HG03571 (cell line): ENCODE measurements at regions not wholly inside any gene's neighbourhood (a gene's known extent, or its start where the extent isn't known, plus 50 kb on each side); places are given as distances from the start of the nearest gene placed in this dataset.

ENCODE experiments used
- ATAC-seq: cut with Tn5 transposase; IDR thresholded peaks from one replicate; pipeline ENCODE4 v1.9.1; 2021; ENCODE audit not compliant: unreplicated experiment

- ATAC-seq: no peak
Measured at GRCh38 chr13:111472559-111473460, 152.4 kb downstream of the TEX29 start.

- no peak for ATAC-seq
Measured at GRCh38 chr13:111474136-111475002, 153.9 kb downstream of the TEX29 start.

DNA sequence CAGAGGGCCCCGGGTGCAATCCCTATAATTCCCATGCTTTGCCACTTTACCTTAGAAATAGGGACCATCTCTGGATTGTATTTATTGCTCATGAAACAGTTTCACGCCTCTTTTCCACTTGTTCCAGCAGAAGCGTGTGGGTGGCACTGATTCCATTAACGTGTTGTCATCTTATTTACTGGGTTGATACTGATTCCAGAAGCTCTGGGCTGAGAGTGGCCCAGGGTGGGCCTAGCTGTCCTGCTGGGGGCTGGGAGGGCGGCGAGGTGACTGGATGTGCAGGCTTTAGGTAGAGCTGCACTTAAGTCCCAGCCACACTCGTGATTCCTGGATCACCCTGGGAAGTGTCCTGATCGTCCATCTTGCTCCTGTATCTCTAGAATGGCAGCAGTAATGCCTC is 155.0 kb downstream of the TEX29 start:
- no peak for ATAC-seq

- ATAC-seq: no peak
Measured at GRCh38 chr13:111476197-111476596, 155.8 kb downstream of the TEX29 start.

GRCh38 chr13:111479412-111479811 is 159.0 kb downstream of the TEX29 start:
- no peak for ATAC-seq

GRCh38 chr13:111480503-111480902 is 160.1 kb downstream of the TEX29 start:
- no peak for ATAC-seq

DNA sequence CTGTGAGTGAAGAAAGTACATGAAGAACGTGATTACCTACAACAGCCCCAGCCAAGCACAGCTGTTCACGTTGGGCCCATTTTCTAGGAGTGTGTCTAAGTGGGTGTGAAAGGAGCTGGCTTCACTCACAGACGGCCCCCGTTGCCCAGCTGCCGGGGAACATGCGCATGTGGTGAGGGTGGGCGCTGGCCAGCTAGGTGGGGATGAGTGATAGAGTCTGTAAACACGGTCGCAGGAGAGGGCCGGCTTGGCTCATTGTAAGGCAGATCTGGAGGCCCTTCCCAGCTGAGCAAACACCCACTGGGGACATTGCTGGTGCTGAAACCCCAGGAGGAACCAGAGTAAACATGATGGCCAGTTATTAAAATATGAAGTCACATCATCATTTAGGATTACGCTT is 160.5 kb downstream of the TEX29 start:
- ATAC-seq: no peak

DNA sequence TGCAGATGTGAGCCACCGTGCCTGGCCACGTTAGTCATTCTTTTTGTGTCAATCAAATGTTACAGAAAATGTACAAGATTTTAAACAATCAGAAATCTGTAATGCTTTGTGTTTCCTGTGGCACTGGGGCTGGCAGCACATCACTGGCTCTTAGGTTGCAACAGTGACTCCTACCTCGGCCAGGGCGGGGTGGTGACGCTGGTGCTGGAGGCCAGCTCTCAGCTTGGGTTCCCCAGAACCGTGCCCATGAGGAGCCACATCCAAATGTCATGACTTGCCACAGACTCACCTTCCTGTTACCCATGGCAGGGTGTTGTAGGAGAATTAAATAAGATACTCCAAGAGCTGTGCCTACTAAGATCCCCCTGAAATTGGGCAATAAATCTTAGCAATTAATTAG is 161.7 kb downstream of the TEX29 start:
- ATAC-seq: no peak

DNA sequence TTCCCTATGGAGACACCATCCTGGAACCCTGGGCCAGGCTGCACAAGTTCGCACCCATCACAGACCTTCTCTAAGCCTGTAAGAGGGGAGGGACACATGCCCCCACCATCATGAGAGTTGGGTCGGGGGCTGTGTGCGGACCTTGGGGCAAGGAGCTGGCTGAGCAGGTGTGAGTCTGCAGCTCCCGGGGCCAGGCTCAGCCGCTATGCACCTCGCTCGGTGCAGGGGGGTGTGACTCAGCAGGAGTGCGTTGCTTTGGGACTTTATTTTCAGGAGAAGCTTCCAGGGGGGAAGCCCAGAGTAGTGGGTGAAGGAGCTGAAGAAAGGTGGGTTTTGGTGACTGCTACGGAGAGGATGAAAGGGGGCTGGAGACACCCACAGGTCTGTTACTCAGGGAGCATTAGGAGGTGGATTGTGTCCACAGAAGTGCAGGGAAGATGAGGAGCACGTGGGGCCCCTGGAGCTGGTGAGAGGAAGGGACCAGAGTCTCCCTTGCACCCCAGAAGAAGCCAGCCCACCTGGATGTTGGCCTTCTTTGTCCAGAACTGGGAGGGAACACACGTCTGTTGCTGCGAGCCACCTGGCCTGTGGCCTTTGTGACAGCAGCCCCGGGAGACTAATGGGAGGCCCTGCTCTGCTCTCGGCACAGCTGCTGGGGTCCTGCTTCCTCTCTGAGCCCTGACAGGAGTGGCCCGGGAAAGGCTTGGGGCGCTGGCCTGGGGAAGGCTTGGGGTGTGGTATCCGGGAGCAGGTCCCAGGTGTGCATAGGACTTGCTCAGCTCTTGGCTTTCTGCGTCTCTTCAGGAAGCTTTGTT is 162.6 kb downstream of the TEX29 start:
- ATAC-seq: no peak

GRCh38 chr13:111483621-111483987 is 163.2 kb downstream of the TEX29 start:
- ATAC-seq: no peak

- no peak for ATAC-seq
Measured at GRCh38 chr13:111484141-111484925, 163.9 kb downstream of the TEX29 start.

GRCh38 chr13:111484959-111485358 is 164.5 kb downstream of the TEX29 start:
- ATAC-seq: no peak

DNA sequence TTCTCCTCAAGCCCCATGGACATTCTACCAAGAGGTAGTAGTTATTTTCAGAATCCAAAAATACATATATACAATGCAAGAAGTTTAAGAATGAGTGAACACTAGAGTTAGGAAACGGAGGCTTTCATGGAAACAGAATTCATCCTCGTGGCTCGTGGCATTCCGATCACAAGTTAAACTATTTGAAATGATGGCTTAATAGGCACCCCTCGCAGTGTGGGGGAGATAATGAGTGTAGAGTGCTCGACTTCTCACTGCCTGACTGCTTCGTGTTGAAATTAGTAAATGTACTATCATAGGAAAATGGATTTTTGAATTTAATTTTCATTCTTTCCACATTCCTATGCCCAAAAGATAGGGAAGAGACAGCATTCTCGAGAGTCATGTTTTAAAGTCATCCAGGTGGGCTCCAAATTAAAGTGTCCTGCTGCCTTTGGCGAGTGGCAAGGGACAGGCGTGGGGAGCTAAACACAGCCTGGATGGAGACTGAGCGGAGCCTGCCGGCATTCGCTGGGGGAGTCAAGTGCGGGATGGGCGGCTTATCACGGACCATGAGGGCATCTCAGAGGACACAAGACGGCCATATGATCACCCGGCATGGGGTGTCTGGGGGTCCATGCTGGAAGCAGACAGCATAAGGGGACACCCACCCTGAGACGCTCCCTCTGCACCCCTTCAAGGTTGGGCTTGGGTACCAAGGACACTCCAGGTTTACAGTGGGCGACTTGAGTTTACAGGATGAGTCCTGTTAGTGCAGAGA is 165.2 kb downstream of the TEX29 start:
- no peak for ATAC-seq

GRCh38 chr13:111486331-111486730 is 165.9 kb downstream of the TEX29 start:
- no peak for ATAC-seq

- ATAC-seq: no peak
Measured at GRCh38 chr13:111486801-111487200, 166.4 kb downstream of the TEX29 start.

DNA sequence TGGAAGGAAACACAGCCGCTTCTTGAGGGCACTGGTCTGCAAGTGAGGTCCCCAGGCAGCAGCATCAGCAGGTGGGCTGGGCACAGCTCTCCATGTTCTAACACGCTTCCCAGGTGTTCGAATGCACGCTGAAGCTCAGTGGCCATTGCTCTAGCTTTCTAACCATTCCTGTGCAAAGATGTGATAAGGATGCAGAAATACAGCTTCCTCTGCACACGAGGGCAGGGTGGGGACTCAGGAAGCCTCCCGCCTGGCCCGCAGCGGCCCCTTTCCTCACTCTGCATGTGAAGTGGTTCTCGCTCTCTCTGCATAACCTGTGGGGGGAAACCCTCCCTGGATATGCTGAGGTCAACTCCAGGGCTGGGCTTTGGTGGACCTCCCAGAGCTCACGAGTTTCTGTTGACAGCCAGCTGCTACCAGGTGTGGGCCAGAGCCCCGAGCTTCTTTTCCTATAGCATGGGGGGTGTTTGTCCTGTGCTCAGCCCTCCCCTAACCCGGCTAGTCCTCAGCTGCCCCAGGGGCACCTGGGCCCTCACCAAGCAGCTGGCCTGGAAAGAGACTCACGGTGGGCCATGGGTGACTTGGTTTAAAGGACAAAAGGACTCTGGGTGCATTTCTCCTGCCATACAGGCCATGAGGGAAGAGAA is 168.2 kb downstream of the TEX29 start:
- no peak for ATAC-seq

GRCh38 chr13:111489301-111489700 is 168.9 kb downstream of the TEX29 start:
- no peak for ATAC-seq

GRCh38 chr13:111490611-111491010 is 170.2 kb downstream of the TEX29 start:
- ATAC-seq: no peak

DNA sequence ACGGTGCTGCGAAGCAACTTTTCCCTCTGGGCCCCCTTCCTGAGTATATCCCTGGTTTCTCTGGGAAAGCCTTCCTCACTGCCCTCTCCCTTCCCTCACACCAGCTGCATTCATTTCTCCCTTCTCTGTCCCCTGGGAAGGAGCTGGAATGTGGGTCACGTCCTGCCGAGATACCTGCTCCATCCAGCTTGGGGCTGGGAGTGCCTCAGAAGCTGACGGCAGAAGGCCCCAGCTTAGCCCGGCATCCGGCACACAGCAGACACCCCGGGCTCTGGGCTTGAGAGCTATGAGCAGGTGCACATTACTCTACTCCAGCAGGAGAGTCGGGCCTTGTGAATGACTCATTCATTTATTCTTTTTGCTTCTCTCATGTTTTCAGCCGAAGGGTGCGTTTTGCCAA is 170.6 kb downstream of the TEX29 start:
- ATAC-seq: no peak
